CD14-positive monocyte (primary cell): ENCODE measurements at regions not wholly inside any gene's neighbourhood (a gene's known extent, or its start where the extent isn't known, plus 50 kb on each side); places are given as distances from the start of the nearest gene placed in this dataset.

ENCODE experiments used
- DNase-seq, 3 donors: peaks; one replicate each; pipeline ENCODE4 v3.0.0-alpha.2; 2011 to 2022
- H2AFZ ChIP-seq: 2 replicates; pipeline ENCODE4 v1.6.0; 2012; ENCODE audit warnings: mild to moderate bottlenecking, low read depth, low read length, inconsistent platforms; ENCODE audit not compliant: insufficient read depth, poor library complexity, severe bottlenecking
- H3K27ac ChIP-seq, 2 donors: 1 replicate in 1 of 2; 2 replicates in 1 of 2; pipeline ENCODE4 v1.5.1; 2012 to 2013; ENCODE audit warnings: low read length in 2 of 2, control low read depth in 1 of 2, inconsistent platforms in 1 of 2, low read depth in 1 of 2, mild to moderate bottlenecking in 1 of 2
- H3K27me3 ChIP-seq, 2 donors: one replicate each; pipeline versions ENCODE4 v1.6.0 to v1.6.1; 2011 to 2013; ENCODE audit warnings: low read length in 2 of 2; ENCODE audit not compliant: control insufficient read depth in 2 of 2, insufficient read depth in 2 of 2
- H3K36me3 ChIP-seq, 2 donors: replicated peaks in 1 of 2; 1 replicate in 1 of 2; 2 replicates in 1 of 2; pipeline versions ENCODE4 v1.5.1 to v1.6.1; 2012 to 2013; ENCODE audit warnings: low read length in 2 of 2, control low read depth in 1 of 2, inconsistent platforms in 1 of 2, mild to moderate bottlenecking in 1 of 2; ENCODE audit not compliant: insufficient read depth in 2 of 2, control insufficient read depth in 1 of 2
- H3K4me1 ChIP-seq, 2 donors: 1 replicate in 1 of 2; 2 replicates in 1 of 2; pipeline versions ENCODE4 v1.5.1 to v1.6.1; 2012 to 2013; ENCODE audit warnings: low read length in 2 of 2, control low read depth in 1 of 2, inconsistent platforms in 1 of 2, mild to moderate bottlenecking in 1 of 2, moderate library complexity in 1 of 2; ENCODE audit not compliant: insufficient read depth in 2 of 2, control insufficient read depth in 1 of 2
- H3K4me2 ChIP-seq: replicated peaks from 2 replicates; pipeline ENCODE3; 2012; ENCODE audit warnings: low read length, moderate library complexity, mild to moderate bottlenecking; ENCODE audit not compliant: poor library complexity, severe bottlenecking; ENCODE audit errors: extremely low read depth
- H3K4me3 ChIP-seq, 3 experiments: fragments of 200-600 bp in 1 of 3; sonication (generic) in 1 of 3; replicated peaks in 1 of 3; 1 replicate in 2 of 3; 2 replicates in 1 of 3; pipeline ENCODE4 v1.5.1; 2011 to 2013; ENCODE audit warnings: low read length in 3 of 3, mild to moderate bottlenecking in 3 of 3, control low read depth in 2 of 3, low read depth in 2 of 3, inconsistent platforms in 1 of 3, moderate library complexity in 1 of 3
- H3K79me2 ChIP-seq: 2 replicates; pipeline ENCODE4 v1.6.0; 2012; ENCODE audit warnings: mild to moderate bottlenecking, control low read depth, inconsistent platforms, low read length, moderate library complexity; ENCODE audit not compliant: insufficient read depth
- H3K9ac ChIP-seq: 2 replicates; pipeline ENCODE4 v1.6.0; 2017; ENCODE audit warnings: low read length, mild to moderate bottlenecking; ENCODE audit not compliant: insufficient read depth, poor library complexity, severe bottlenecking
- H3K9me3 ChIP-seq, 2 donors: replicated peaks in 1 of 2; 1 replicate in 1 of 2; 2 replicates in 1 of 2; pipeline versions ENCODE4 v1.5.1 to v1.6.1; 2012 to 2013; ENCODE audit warnings: low read length in 2 of 2, control low read depth in 1 of 2; ENCODE audit not compliant: control insufficient read depth in 1 of 2, insufficient read depth in 1 of 2
- H4K20me1 ChIP-seq: 2 replicates; pipeline ENCODE4 v1.6.0; 2012; ENCODE audit warnings: mild to moderate bottlenecking, low read length, control low read depth, moderate library complexity; ENCODE audit not compliant: insufficient read depth
- H3K27ac Mint-ChIP-seq, 7 donors: one replicate each; pipeline ENCODE4 v1.8.0; 2020; ENCODE audit warnings: mild to moderate bottlenecking in 7 of 7, mixed read lengths in 7 of 7, moderate library complexity in 6 of 7, inconsistent platforms in 2 of 7
- H3K27me3 Mint-ChIP-seq, 3 donors: one replicate each; pipeline ENCODE4 v1.8.0; 2021 to 2022; ENCODE audit warnings: low read depth in 3 of 3, mild to moderate bottlenecking in 3 of 3, mixed read lengths in 3 of 3, moderate library complexity in 3 of 3, inconsistent platforms in 1 of 3
- H3K36me3 Mint-ChIP-seq, 2 donors: one replicate each; pipeline ENCODE4 v1.8.0; 2020; ENCODE audit warnings: mixed read lengths in 2 of 2, inconsistent platforms in 1 of 2, mild to moderate bottlenecking in 1 of 2
- H3K4me1 Mint-ChIP-seq: one replicate; pipeline ENCODE4 v1.8.0; 2020; ENCODE audit warnings: mild to moderate bottlenecking, mixed read lengths
- H3K4me3 Mint-ChIP-seq, 2 donors: one replicate each; pipeline ENCODE4 v1.8.0; 2020; ENCODE audit warnings: mild to moderate bottlenecking in 2 of 2, mixed read lengths in 2 of 2, moderate library complexity in 1 of 2
- H3K9me3 Mint-ChIP-seq, 7 donors: one replicate each; pipeline ENCODE4 v1.8.0; 2020 to 2022; ENCODE audit warnings: mixed read lengths in 7 of 7, mild to moderate bottlenecking in 6 of 7, moderate library complexity in 6 of 7, inconsistent platforms in 2 of 7
- CTCF ChIP-seq: fragments of 200-600 bp; IDR thresholded peaks from one replicate; pipeline ENCODE4 v1.8.0; 2022; ENCODE audit warnings: antibody characterized with exemption, mild to moderate bottlenecking
- WGBS: methylation state at CpG from one replicate; pipeline ENCODE4 v1.1.5; 2013; ENCODE audit warnings: missing lambda C conversion rate; ENCODE audit not compliant: insufficient coverage; 5-methylcytosine and 5-hydroxymethylcytosine counted together
- intact Hi-C, 2 donors: fragments of 100-400 bp; cut with micrococcal nuclease; formaldehyde crosslinking; loops; one replicate each; pipeline versions ENCODE4 v1.15.0 to v1.15.1; 2023

- Histone ChIP-seq H3K9me3 (no peaks in the 10 kb centered on the region), H3K9ac (no peak overlapping the region), H3K4me3 (no peak overlapping the region), H3K79me2 (no peaks in the 10 kb centered on the region), H3K4me2 (no peak overlapping the region), H3K4me1 (no peaks in the 10 kb centered on the region), H3K36me3 (no peaks in the 10 kb centered on the region), H3K27me3 (no peaks in the 10 kb centered on the region), H2AFZ (no peak overlapping the region), H3K27ac (no peak overlapping the region), H4K20me1 (no peaks in the 10 kb centered on the region)
- no peak for DNase-seq
- Mint-ChIP-seq H3K27ac (no peak overlapping the region), H3K4me1 (no peaks in the 10 kb centered on the region), H3K36me3 (no peaks in the 10 kb centered on the region), H3K4me3 (no peak overlapping the region), H3K9me3 (peaks cover 0 to 3% (median 0%) of the 10 kb centered on the region in 7 donors), H3K27me3 (peaks cover 0 to 2% (median 2%) of the 10 kb centered on the region in 3 donors)
- WGBS, result no CpG with 5 or more reads among the region's 3 CpGs
- no peak for TF ChIP-seq CTCF
- intact Hi-C loops, result no loop called here
These were observed 66.1 kb upstream of the PARP1 start for GRCh38 chr1:226474041-226474440.

DNA sequence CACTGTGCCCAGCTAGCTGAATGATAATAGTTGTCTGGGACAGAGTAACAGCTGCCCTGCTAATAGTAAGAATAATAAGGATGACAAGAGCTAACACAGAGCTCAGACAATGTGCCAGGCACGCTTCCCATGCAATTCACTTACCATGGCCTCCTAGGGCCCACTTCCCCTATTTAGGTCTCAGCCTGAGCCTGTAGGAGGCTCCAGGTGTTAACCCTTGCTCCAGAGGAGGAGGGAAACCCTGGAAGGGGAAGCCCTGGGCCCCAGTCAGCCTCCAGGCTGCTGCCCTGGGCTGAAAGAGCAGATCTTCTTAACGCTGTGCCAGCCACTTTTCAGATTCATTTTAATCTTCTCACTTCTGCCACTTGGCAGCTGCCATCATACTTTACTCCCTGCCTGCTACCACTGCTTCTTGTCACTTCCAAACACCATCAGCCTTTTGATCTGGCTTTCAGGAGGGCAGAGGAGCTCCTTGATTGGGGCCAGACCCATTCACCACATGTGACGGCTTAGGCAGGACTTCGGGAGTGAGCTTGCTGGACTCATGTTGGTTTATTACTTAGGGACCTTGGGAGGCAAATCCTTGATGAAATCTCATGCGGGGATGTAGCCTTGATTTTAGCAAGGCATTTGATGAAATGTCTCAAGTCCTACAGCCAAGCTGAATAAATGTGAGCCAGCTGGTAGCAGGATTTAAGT lies 66.7 kb upstream of the PARP1 start:
- Histone ChIP-seq H3K9ac (no peak overlapping the region), H3K4me3 (no peak overlapping the region), H3K4me2 (no peak overlapping the region), H2AFZ (no peak overlapping the region), H3K36me3 (no peaks in the 10 kb centered on the region), H4K20me1 (no peaks in the 10 kb centered on the region), H3K79me2 (no peaks in the 10 kb centered on the region), H3K9me3 (no peaks in the 10 kb centered on the region), H3K27me3 (no peaks in the 10 kb centered on the region), H3K27ac (no peak overlapping the region), H3K4me1 (no peaks in the 10 kb centered on the region)
- H3K27ac Mint-ChIP-seq, result no peak overlapping the region
- 92% methylated on average over 4 of the region's 5 CpGs for WGBS
- H3K4me3 Mint-ChIP-seq, result no peak overlapping the region
- no peaks in the 10 kb centered on the region for H3K4me1 Mint-ChIP-seq
- no peaks in the 10 kb centered on the region for H3K9me3 Mint-ChIP-seq
- H3K36me3 Mint-ChIP-seq, result no peaks in the 10 kb centered on the region
- intact Hi-C loops, result no loop called here
- peaks cover 0 to 2% (median 2%) of the 10 kb centered on the region in 3 donors for H3K27me3 Mint-ChIP-seq
- no peak for DNase-seq
- TF ChIP-seq CTCF, result no peak
